Limb (tissue), 2 donors: ENCODE measurements at regions not wholly inside any gene's neighbourhood (a gene's known extent, or its start where the extent isn't known, plus 50 kb on each side); places are given as distances from the start of the nearest gene placed in this dataset.

Experiments
- DNase-seq, 2 donors: peaks; one replicate each; pipeline ENCODE4 v3.0.0-alpha.2; 2016; ENCODE audit errors: extremely low spot score in 2 of 2

DNA sequence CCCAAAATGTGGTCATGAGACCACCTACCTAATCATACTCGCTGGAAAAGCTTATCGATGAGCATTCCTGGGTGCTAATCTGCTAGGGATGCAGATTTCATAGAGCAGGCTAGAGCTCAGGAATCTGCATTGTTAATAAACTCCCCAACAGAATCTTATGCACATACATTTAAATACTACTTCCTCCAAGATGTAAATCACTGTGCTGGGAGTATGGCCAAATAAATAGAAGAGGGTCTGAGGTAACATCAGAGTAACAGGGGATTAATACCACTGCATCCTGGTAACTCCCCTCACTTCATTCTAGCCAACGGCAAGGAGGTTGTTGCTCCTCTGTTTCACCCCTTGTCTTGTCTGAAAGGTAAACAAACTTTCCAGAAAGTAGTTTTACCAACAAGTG, 118.3 kb upstream of the SEMA6D start:
- no peak for DNase-seq

DNA sequence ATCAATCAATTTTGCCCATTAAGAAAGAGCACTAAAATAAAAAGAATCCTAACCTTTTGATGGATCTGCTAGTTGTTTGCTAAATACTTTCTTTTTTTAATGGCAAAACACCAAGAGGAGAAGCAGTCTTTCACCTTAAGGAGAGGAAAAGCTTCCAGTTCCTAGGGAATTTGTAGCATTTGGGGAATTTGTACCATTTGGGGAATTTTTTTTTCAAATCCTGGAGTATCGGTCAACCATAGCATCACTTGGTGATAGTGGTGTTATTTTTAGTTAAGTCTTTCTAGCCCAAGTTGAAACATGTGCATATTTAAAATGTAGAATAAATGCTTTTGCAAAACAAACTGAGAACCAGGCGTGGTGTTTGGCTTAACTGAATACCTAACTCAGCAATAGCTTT, 117.5 kb upstream of the SEMA6D start:
- DNase-seq = no peak

DNA sequence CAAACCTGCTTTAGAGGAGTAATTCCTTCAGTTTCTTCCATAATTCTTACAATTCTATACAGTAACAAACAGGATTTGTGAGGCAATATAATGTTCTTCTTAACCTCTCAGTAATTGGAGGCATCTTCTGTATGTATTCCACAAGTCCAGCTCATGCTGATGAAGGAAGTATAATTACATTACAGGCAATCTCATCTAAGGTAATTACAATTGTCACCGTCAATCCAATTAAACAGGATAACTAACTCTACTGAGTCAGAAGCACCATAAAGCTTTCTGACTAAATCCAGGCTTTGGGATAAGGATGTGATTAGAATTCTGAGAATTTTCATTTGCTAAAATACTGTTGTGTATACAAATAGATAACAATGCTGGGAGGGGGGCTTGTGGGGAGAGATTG, 115.2 kb upstream of the SEMA6D start:
- no peak for DNase-seq

DNA sequence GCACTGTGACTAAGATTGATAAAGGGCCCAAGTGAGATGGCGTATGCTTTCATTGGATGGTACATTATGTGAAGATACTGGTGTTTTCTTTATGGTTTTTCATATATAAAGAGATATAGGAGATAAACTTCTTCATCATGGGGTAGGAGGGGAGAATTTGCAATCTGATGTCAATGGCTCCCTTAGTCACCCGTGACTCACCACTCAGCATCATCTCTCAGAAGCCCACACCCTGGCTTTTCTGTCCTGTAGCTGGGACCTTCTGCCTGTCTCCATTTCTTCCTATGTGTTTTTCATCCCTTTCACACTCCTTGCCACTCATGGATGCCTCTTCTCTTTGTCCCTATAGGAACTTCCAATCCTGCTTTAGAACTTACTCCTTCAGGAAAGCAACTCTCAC, 114.3 kb upstream of the SEMA6D start:
- DNase-seq = no peak

DNA sequence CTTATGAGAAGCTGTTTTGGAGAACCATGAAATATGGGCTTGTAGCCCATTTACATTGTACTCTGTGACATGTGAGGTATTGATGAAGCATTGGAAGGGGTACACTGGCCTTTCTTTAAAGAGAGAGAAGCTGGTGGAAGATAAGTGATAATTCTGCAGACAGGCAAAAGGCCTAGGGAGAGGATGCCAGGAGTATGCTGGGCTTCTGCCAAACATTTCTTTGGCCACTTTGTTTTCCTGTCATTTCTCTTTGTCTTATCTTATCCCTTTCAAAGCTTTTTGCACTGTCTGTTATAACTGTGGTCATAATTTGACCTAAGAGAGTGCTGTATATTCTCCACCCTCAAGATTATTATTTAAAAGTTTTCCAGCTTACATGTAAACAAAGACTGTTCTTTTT, 109.6 kb upstream of the SEMA6D start:
- no peak for DNase-seq

DNA sequence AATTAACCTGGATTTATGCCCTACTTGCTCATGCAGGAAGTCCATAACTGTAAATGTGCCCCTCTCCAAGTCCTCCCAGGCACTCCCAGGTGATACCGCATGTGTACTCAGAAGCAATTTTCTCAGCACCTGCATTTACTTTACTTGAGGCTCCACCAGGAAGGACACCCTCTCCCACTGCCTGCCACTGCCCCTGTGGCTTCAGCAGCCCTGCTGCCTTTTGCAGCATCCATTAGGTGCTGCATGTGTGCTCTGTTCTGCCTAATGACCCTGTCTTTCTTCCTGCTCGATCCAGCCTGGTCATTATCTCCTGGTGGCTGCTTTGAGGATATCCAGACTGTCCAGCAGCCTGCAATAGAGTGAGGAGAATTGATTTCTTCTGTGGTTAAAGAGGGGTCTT, 107.6 kb upstream of the SEMA6D start:
- DNase-seq = no peak

DNA sequence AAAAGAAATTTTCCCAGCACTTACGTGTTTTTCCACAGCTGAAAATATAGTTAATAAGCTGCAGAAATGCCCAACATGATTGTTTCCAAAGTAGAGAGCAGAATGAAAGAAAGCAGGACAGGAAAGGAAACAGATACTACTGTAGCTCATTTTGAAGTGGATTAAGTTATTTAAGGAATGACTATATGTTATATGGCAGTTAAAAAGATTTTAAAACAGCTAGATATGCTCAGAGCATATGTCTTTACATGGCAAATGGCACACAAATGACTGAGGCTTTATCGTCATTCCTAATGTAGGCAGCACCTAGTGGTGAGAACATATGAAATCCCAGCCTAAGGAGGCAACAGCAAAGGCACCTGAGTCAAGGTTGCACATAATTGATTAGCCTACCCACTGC, 106.6 kb upstream of the SEMA6D start:
- DNase-seq = no peak

DNA sequence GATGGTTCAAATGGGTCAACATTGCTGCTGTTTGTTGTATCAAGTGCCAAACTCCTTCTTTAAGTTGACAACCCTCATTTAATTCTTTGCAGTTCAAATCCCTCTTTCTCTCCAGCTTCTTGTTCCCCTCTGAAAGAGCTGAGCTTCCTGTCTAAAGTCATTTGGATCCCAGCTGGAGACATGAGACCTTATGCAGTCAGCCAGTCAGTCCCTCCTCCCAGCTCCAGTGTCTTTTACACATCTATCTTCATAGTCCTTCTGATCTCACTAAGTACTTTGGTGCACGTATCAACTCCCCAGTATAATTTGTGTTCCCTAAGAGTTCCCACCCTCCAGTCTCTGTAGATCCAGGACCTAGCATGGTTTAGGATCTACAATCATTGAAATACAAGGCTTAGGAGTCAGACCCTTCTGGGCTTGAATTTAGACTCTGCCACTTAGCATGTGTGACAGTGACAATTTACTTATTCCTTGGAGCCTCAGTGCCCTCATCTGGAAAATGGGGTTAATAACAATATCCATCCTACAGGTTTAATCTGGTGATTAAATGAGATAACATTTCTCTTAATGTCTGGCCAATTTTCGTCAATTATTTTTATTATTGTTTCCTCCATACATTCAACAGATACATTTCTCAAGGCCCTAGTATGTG, 102.8 kb upstream of the SEMA6D start:
- DNase-seq = no peak

DNA sequence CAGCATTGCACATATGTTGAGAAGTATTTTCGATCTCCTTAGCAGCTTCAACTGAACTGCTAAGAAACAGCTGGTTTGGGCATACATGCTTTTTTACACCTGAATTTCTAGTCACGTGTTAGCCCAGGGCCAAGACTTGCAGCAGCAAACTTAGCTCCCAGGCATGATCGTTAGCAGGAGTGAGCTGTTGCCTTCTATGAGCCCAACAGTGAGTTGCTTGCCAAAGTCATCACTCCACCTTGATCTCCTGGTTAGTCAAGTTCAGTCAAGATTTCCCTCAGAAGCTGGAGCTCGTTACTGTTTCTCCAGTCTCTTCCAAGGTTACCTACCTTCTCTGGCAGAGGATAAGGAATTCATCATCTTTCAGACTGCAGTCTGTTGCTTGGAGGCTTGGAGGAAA, 100.4 kb upstream of the SEMA6D start:
- DNase-seq = no peak

DNA sequence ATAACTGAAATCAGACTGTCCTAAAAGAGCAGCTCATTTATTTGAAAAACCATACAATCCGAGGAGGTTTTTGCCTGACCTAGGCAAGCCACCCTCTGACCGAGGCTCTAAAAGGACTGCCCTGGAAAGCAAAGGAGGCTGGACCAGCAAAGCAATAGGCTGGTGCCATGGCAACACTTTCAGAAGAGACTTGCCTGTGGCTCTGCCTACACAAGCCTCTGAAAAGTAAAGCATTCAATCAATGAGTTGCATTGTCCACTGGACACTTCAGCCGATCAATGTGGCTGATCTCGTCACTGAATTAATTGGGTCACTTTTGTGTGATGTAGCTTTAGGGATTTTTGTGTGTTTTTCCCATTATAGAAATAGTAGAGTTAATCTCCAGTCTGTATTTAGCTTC, 99.1 kb upstream of the SEMA6D start:
- no peak for DNase-seq

DNA sequence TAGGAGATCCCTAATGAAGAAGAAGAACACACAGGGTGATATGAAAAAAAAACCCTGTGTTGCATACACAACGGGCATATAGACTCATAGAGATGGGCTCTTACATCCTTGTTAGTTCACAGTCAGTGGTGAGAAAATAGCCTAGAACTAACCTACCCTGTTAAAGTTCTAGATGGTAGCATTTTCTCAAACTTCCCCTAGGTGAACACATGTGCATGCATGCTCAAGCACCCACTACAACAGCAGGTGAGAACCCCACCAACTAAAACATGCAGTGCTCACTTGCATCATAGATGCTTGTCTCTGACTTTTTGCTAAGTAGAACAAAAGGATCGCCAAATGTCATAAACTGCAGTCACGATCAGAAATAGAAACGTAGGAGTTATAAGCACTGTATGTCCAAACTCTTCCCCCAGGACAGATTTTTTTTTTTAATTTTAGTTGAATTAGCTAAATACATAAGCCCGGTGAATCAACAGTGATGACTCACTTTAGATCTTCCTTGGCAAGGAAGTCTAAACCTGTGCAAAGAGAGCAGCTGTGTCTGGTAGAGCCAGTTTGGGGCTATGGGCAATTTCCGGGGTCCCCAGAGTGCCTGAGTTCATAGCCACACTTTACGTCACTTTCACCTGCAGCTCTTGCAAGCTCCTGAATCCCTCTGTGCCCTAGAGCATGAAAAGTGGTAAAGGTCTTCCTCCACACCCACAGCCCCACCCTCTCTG, 96.2 kb upstream of the SEMA6D start:
- no peak for DNase-seq

DNA sequence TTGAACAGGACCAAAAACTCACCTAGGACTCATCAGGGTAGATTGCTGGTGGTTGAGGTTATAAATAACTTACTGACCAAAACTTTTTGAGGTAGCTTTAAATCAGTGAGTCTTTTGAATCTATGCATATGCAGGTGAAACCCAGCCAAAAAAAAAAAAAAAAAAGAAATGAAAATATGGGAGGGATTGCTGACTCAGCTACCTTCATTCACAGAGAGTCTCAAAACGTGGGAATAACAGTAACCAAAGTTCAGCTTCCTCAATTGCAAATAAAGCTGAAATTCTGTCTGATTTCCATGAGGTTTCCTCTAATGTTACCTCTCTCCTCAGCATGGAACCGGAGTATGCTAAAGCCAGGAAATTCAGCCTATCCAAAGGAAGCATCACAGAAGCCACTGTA, 95.2 kb upstream of the SEMA6D start:
- DNase-seq = no peak

DNA sequence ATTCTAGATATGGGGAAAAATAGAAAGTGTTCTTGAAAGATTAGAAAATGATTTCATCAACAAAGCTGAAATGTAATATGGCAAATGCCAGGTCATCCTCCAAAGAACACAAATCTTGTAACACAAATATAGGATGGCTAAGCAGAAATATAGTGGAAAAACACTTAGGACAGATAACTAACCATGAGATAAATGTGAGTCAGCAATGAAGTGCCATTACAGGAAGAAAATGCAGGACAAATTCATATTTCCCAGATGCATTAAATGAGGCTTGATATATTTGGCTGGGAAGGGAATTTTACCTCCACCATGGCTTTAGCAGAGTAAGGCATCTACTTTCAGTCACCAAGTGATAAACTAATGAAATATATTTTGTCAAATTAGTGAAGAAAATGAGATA, 92.8 kb upstream of the SEMA6D start:
- no peak for DNase-seq

DNA sequence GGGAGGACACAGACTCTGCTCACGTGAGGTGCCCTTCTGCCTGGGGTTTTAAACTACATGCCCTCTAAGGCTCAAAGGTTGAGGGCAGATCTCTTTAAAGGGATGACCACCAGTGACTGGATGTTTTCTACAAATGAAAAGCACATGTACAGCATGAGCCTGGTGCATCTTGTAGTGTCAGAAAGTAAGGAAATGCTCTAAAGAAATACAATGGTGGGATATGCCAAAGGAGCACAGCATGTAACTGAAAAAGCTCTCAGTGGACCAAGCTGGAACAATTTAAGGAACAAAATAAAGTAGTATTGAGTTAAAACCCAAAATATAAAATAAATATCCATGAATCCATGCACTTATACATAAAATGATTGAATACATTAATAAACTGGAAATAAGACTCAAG, 78.3 kb upstream of the SEMA6D start:
- no peak for DNase-seq

DNA sequence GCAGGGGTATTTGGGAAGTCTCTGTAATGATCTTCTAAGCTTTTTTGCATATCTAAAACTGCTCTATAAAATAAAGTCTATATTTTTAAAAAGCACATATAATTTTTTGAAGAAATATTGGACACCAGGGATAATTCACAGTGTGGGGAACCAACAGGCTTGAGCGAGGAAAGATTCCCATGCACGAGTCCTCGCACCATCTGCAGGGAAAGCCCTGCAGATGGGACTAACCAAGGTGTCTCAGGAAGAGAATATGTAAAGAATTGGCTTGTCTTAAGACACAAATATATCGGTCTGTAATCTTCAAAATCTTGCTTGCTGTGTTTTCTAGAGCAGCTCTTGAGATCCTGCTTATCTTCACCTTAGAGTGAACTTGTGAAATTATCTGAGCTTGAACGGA, 77.2 kb upstream of the SEMA6D start:
- no peak for DNase-seq

DNA sequence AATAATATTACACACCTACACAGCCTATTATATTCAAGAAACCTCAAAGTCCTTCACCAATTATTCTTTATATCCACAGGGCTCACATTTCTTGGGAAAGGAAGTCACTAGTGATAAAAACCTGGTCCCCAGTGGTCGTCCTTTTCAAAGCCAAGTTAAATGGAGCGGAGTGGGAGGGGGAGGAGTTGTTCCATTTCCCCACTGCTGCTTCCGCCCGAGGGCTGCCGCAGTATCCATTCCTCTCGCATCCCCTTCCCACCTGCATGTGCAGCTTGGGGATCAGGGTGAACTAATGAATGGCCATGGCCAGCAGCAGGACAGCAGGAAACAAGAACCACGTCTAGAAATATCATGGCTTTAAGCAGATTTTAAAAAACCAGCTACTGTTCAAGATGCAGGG, 76.4 kb upstream of the SEMA6D start:
- DNase-seq = no peak

DNA sequence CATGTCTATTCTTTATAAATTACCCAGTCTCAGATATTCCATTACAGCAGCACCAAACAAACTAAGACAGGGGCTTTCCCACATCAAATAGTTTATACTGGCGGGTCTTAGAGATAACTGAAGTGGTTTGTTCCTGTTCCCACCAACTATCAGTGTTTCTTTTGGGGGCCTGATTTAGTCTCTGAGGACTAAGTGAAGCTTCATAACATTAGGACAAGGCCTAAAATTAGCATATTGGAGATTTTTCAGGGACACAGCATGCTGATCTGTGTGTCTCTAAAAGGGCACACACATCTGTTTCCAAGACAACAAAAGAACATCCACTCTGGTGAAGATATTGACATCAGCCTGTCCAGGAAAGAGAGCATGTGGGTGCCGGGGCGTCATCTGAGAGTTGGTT, 72.6 kb upstream of the SEMA6D start:
- DNase-seq = no peak

DNA sequence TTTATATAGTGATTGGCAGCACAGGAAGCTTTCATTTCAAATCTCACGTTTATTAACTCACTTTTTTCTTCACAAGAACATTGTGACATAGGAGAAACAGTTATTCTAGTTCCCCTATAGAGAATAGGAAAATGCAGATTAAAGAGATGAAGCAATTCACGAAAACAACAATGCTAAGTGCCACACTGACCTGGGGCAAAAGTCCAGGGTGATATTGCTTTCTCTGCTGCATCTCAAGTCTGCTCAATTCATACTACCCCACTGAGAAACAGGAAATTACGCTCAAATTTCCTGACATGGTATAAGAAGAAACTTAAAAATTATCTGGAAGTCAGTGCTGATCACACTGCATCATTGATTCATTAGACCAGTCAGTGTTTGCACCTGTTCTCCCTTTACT, 66.7 kb upstream of the SEMA6D start:
- no peak for DNase-seq

DNA sequence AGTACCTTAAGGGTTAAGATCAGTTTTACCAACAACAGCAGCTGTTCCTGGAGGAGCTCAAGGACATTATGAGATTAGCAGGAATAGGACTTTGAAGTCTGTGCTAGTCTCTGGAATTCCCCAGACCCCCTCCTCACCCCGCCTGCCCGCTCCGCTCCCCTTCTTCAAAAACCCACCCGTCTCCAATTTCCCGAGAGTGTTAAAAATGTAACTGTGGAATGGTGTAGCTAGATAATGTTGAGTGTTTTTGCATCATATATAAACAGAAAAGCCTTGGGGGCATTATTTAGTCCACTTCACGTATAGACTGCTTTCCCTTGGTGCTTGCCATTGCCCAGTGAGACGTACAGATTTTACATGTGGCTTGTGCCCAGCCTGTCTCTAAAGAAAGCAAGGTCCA, 65.0 kb upstream of the SEMA6D start:
- no peak for DNase-seq

DNA sequence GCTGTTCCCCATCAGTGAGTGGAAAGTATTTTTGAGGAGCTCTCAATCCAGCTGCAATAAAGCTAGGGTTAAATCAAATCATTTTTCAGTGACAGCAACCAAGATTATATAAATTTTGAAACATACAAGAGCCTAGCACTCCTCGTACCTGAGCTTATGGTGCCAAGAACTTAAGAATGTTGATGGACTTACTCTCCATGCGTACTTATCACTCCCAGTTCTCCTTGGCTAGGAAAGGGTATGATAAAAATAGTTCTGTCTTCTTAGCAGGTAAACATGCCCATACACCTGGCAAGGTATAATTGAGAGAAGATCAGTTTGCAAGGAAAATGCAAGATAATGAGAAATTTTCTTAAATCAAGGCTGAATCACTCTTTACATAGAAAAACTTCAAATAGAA, 64.5 kb upstream of the SEMA6D start:
- DNase-seq = no peak

DNA sequence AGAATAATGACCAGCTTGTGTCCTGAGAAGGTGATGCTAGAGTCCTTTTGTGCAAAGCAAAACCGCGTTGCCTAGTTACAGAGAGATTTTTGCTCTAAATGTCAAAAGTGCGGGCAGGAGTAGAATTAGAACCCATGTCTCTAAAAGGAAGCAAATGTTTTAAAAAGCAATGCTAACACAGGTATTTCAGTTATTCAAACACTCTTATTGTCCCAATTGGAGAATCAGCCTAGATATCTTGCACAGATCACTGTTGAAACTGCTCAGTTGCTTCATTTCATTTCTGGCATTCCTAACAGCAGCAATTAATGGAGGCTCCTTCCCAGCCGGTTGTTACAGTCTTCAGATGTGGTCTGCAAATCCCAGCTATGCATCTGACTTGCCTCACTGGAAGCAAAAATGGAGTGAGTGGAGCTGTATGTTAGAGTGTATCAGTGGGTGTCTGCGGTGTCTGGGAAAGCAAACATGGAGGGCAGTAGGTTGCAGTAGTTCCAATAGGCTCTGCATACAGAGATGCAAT, 55.6 kb upstream of the SEMA6D start:
- no peak for DNase-seq

DNA sequence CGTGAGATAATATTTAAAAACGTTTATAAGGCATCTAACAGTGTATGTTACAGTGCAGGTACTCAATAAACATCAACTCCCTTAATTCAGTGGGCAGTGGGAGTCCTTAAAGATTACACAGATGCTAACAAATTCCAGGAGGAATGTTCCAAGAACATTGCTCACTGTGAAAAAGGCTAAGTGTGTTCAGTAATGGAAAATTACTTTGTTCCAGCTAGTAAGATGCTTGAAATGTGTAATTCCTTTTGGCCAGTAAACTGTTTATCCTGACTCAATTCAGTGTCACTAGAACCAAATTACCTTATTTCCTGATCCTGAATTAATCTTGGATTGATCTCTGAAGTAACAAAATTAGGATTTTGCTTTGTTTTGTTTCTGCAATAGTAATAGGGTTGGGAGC, 54.2 kb upstream of the SEMA6D start:
- no peak for DNase-seq
